ENCODE measurements at regions not wholly inside any gene's neighbourhood (a gene's known extent, or its start where the extent isn't known, plus 50 kb on each side); places are given as distances from the start of the nearest gene placed in this dataset.

- TF ChIP-seq CTCF (IDR thresholded peaks at IDR 0.05), result no peak
- no peak for TF ChIP-seq POLR2A (IDR thresholded peaks at IDR 0.05)
- no peak for TF ChIP-seq EP300 (IDR thresholded peaks at IDR 0.05)
Measured at GRCh38 chr5:17099946-17100345, 117.5 kb upstream of the BASP1 start.
